K562 (cell line): ENCODE measurements at regions not wholly inside any gene's neighbourhood (a gene's known extent, or its start where the extent isn't known, plus 50 kb on each side); places are given as distances from the start of the nearest gene placed in this dataset.

ENCODE experiments used
- ATAC-seq: fragments of 200-7000 bp; cut with Tn5 transposase; 3 replicates; pipeline ENCODE4 v1.9.1; 2020; ENCODE audit warnings: moderate library complexity
- BruUV-seq: library from RNA; stranded (reverse); fragments of 400-500 nt; replicated peaks from 2 replicates; lab custom pipeline; 2021; lab: Mats Ljungman, UMichigan
- CTCF ChIA-PET: fragments of 300-600 bp; formaldehyde crosslinking; extraction: SDS; loops from one replicate; lab custom pipeline; 2021; ENCODE audit warnings: low intra/inter-chr PET ratio; lab: Yijun Ruan, JAX
- POLR2A ChIA-PET: fragments of 300-600, 350-650 bp; sonication (Branson Sonifier 250); formaldehyde crosslinking; extraction: SDS; loops from one replicate; lab custom pipeline; 2021; ENCODE audit warnings: antibody characterized with exemption, inconsistent platforms; lab: Yijun Ruan, JAX
- DNase-seq, 4 experiments: peaks; one replicate each; pipeline versions ENCODE4 v3.0.0 to v3.0.0-alpha.2; 2011 to 2018; ENCODE audit warnings: low spot score in 3 of 4, mixed read lengths in 3 of 4; ENCODE audit errors: extremely low read depth in 1 of 4
- FAIRE-seq: peaks from 2 replicates; lab custom pipeline; 2011; peaks lifted over from hg19 to GRCh38; lab: Jason Lieb, UNC
- H2AFZ ChIP-seq: 2 replicates; pipeline ENCODE4 v1.6.0; 2011; ENCODE audit warnings: low read depth, low read length, control low read depth, inconsistent platforms
- H3K27ac ChIP-seq: fragments of 200-600 bp; 3 replicates; pipeline ENCODE4 v1.8.0; 2011; ENCODE audit warnings: low read depth, mild to moderate bottlenecking, control low read depth, inconsistent platforms, low read length, moderate library complexity, mixed read lengths; ENCODE audit errors: extremely low read depth
- H3K27me3 ChIP-seq, 2 experiments: fragments of 300-600 bp in 1 of 2; 2 replicates in 1 of 2; 3 replicates in 1 of 2; pipeline versions ENCODE4 v1.6.0 to v1.8.0; 2011; ENCODE audit warnings: inconsistent platforms in 2 of 2, low read length in 2 of 2, mild to moderate bottlenecking in 1 of 2, mixed read lengths in 1 of 2, moderate library complexity in 1 of 2; ENCODE audit not compliant: control insufficient read depth in 2 of 2, insufficient read depth in 2 of 2
- H3K36me3 ChIP-seq: fragments of 300-600 bp; 3 replicates; pipeline ENCODE4 v1.8.0; 2011; ENCODE audit warnings: mild to moderate bottlenecking, low read length, inconsistent platforms; ENCODE audit not compliant: control insufficient read depth, insufficient read depth
- H3K4me1 ChIP-seq, 2 experiments: fragments of 200-600 bp in 1 of 2; replicated peaks in 1 of 2; 2 replicates in 1 of 2; 3 replicates in 1 of 2; pipeline versions ENCODE4 v1.5.1 to v1.8.0; 2011; ENCODE audit warnings: inconsistent platforms in 2 of 2, low read length in 2 of 2, mild to moderate bottlenecking in 1 of 2, mixed read lengths in 1 of 2, moderate library complexity in 1 of 2; ENCODE audit not compliant: control insufficient read depth in 2 of 2, insufficient read depth in 2 of 2
- H3K4me2 ChIP-seq: 2 replicates; pipeline ENCODE4 v1.6.1; 2011; ENCODE audit warnings: low read length, control low read depth, inconsistent platforms, mixed read lengths; ENCODE audit not compliant: insufficient read depth
- H3K4me3 ChIP-seq: fragments of 200-600 bp; sonication (generic), shearing (Covaris generic); 2 replicates; pipeline ENCODE4 v1.5.1; 2016; ENCODE audit warnings: control low read depth, inconsistent platforms
- H3K79me2 ChIP-seq: fragments of 200-600 bp; 3 replicates; pipeline ENCODE4 v1.8.0; 2011; ENCODE audit warnings: low read length, inconsistent platforms; ENCODE audit not compliant: control insufficient read depth, insufficient read depth
- H3K9ac ChIP-seq, 2 experiments: 2 replicates each; pipeline versions ENCODE4 v1.6.0 to v1.6.1; 2011; ENCODE audit warnings: low read depth in 2 of 2, low read length in 2 of 2, control low read depth in 1 of 2, inconsistent platforms in 1 of 2, mild to moderate bottlenecking in 1 of 2, mixed read lengths in 1 of 2; ENCODE audit not compliant: insufficient read depth in 1 of 2
- H3K9me1 ChIP-seq: one replicate; pipeline ENCODE4 v1.6.0; 2011; ENCODE audit warnings: inconsistent platforms, mild to moderate bottlenecking, low read length, moderate library complexity; ENCODE audit not compliant: control insufficient read depth, insufficient read depth
- H3K9me3 ChIP-seq: replicated peaks from 2 replicates; pipeline ENCODE4 v1.5.1; 2011; ENCODE audit warnings: low read depth, low read length, inconsistent platforms; ENCODE audit not compliant: control insufficient read depth, insufficient read depth
- H4K20me1 ChIP-seq: replicated peaks from 2 replicates; pipeline ENCODE4 v1.6.1; 2011; ENCODE audit warnings: low read length, inconsistent platforms, mixed read lengths; ENCODE audit not compliant: control insufficient read depth, insufficient read depth
- AFF4 ChIP-seq: sonication (generic); formaldehyde crosslinking; IDR thresholded peaks from 2 replicates; pipeline ENCODE4 v1.8.0; 2023; ENCODE audit warnings: mild to moderate bottlenecking, missing genetic modification reagents
- NCOA2 ChIP-seq, 2 experiments: fragments of 450-650 bp; IDR thresholded peaks; 2 replicates each; pipeline ENCODE4 v1.6.1; 2018; ENCODE audit warnings: mild to moderate bottlenecking in 2 of 2, moderate library complexity in 1 of 2; ENCODE audit not compliant: partially characterized antibody in 2 of 2
- SOX6 ChIP-seq: fragments of 450-650 bp; IDR thresholded peaks from 2 replicates; pipeline ENCODE4 v1.6.1; 2014; ENCODE audit warnings: mild to moderate bottlenecking
- STAT5B ChIP-seq: fragments of 250-450 bp; sonication (Bioruptor Pico); IDR thresholded peaks from 2 replicates; pipeline ENCODE4 v1.8.0; 2021; ENCODE audit warnings: mild to moderate bottlenecking, inconsistent platforms
- ZNF212 ChIP-seq: fragments of 450-650 bp; formaldehyde crosslinking; IDR thresholded peaks from 2 replicates; pipeline ENCODE4 v1.4.0; 2020; ENCODE audit warnings: mild to moderate bottlenecking
- ZNF232 ChIP-seq: sonication (generic); formaldehyde crosslinking; IDR thresholded peaks from 2 replicates; pipeline ENCODE4 v1.8.0; 2022; ENCODE audit warnings: mild to moderate bottlenecking, missing genetic modification reagents
- ZNF316 ChIP-seq: fragments of 450-650 bp; IDR thresholded peaks from 2 replicates; pipeline ENCODE4 v1.6.1; 2016
- WGBS: fragments of 100-300 bp; shearing (Covaris generic); methylation state at CpG from one replicate; pipeline ENCODE4 v1.1.6; 2016; ENCODE audit warnings: low coverage, mixed read lengths; ENCODE audit not compliant: insufficient coverage; ENCODE audit errors: missing lambda C conversion rate; 5-methylcytosine and 5-hydroxymethylcytosine counted together
- in situ Hi-C: fragments of 300-500 bp; cut with MboI; formaldehyde crosslinking; loops from 4 replicates; pipeline ENCODE4 v1.15.0; 2018; ENCODE audit warnings: inconsistent platforms, mixed read lengths
- intact Hi-C: fragments of 100-400 bp; cut with micrococcal nuclease; formaldehyde crosslinking; loops from 2 replicates; pipeline ENCODE4 v1.14.2; 2022

- no peak for FAIRE-seq
- in situ Hi-C loops = no loop called here
These were observed 1092.8 kb downstream of the ADGRL3 start for GRCh38 chr4:62292911-62293310.

More at GRCh38 chr4:62292911-62293310, 1092.8 kb downstream of the ADGRL3 start:
- H3K9me3 ChIP-seq = no peaks in the 10 kb centered on the region
- H3K9ac ChIP-seq = no peak overlapping the region
- no peaks in the 10 kb centered on the region for H3K36me3 ChIP-seq
- 2% methylated on average over 14 of the region's 14 CpGs for WGBS
- no peak overlapping the region for H2AFZ ChIP-seq
- POLR2A ChIA-PET = no interaction called here
- no peak for DNase-seq
- intact Hi-C loops = no loop called here
- H3K4me1 ChIP-seq = no peaks in the 10 kb centered on the region
- H3K9me1 ChIP-seq = no peaks in the 10 kb centered on the region
- no peaks in the 10 kb centered on the region for H3K79me2 ChIP-seq
- H3K4me2 ChIP-seq = no peak overlapping the region
- no peak overlapping the region for H3K4me3 ChIP-seq
- H3K27me3 ChIP-seq = no peaks in the 10 kb centered on the region
- BruUV-seq = no TSS peak
- no peaks in the 10 kb centered on the region for H4K20me1 ChIP-seq
- ATAC-seq = no peak
- TF ChIP-seq ZNF316 = no peak
- no peak for TF ChIP-seq SOX6
- no peak for TF ChIP-seq NCOA2 (IDR thresholded peaks at IDR 0.05; ENCODE audit: partially characterized antibody in 2 of 2)
- TF ChIP-seq AFF4 (CRISPR knock-in tag) = no peak
- TF ChIP-seq STAT5B (CRISPR knock-in tag) = no peak
- no peak for TF ChIP-seq ZNF232 (CRISPR knock-in tag)
- no peak for TF ChIP-seq ZNF212
- CTCF ChIA-PET = no interaction called here
- no peak overlapping the region for H3K27ac ChIP-seq
